GM12874 (cell line): ENCODE measurements at regions not wholly inside any gene's neighbourhood (a gene's known extent, or its start where the extent isn't known, plus 50 kb on each side); places are given as distances from the start of the nearest gene placed in this dataset.

Source experiments
- CTCF ChIP-seq: IDR thresholded peaks from 2 replicates; pipeline ENCODE4 v1.5.1; 2011; ENCODE audit warnings: low read depth, mild to moderate bottlenecking, control low read depth, low read length, moderate library complexity; ENCODE audit not compliant: insufficient read depth

GRCh38 chr15:36449084-36449661 lies 130.3 kb upstream of the CDIN1 start:
- no peak for TF ChIP-seq CTCF

GRCh38 chr15:36449662-36450145 lies 129.7 kb upstream of the CDIN1 start:
- no peak for TF ChIP-seq CTCF

GRCh38 chr15:36458411-36458810 lies 121.0 kb upstream of the CDIN1 start:
- no peak for TF ChIP-seq CTCF

GRCh38 chr15:36465304-36465703 lies 114.1 kb upstream of the CDIN1 start:
- TF ChIP-seq CTCF: no peak

GRCh38 chr15:36468746-36469145 lies 110.7 kb upstream of the CDIN1 start:
- no peak for TF ChIP-seq CTCF

GRCh38 chr15:36469311-36469966 lies 110.0 kb upstream of the CDIN1 start:
- TF ChIP-seq CTCF: no peak

- TF ChIP-seq CTCF: no peak
Observed at GRCh38 chr15:36472672-36473071, 106.8 kb upstream of the CDIN1 start.
